ENCODE measurements at regions not wholly inside any gene's neighbourhood (a gene's known extent, or its start where the extent isn't known, plus 50 kb on each side); places are given as distances from the start of the nearest gene placed in this dataset.

- Mint-ChIP-seq H3K9me3 (ENCODE audit: unreplicated experiment) (peaks cover 12% of the 10 kb centered on the region), H3K4me3 (ENCODE audit: unreplicated experiment) (no peak overlapping the region), H3K4me1 (ENCODE audit: unreplicated experiment) (no peaks in the 10 kb centered on the region), H3K36me3 (ENCODE audit: unreplicated experiment) (no peaks in the 10 kb centered on the region), H3K27ac (ENCODE audit: unreplicated experiment) (no peak overlapping the region), H3K27me3 (ENCODE audit: unreplicated experiment) (no peaks in the 10 kb centered on the region)
- DNase-seq (ENCODE audit: extremely low spot score, unreplicated experiment) = no peak
- TF ChIP-seq, protein P1, sequence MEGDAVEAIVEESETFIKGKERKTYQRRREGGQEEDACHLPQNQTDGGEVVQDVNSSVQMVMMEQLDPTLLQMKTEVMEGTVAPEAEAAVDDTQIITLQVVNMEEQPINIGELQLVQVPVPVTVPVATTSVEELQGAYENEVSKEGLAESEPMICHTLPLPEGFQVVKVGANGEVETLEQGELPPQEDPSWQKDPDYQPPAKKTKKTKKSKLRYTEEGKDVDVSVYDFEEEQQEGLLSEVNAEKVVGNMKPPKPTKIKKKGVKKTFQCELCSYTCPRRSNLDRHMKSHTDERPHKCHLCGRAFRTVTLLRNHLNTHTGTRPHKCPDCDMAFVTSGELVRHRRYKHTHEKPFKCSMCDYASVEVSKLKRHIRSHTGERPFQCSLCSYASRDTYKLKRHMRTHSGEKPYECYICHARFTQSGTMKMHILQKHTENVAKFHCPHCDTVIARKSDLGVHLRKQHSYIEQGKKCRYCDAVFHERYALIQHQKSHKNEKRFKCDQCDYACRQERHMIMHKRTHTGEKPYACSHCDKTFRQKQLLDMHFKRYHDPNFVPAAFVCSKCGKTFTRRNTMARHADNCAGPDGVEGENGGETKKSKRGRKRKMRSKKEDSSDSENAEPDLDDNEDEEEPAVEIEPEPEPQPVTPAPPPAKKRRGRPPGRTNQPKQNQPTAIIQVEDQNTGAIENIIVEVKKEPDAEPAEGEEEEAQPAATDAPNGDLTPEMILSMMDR (IDR thresholded peaks at IDR 0.05) = no peak
Observed at GRCh38 chr2:17259613-17260012, 258.6 kb downstream of the RAD51AP2 start.

- H3K9me3 Mint-ChIP-seq (ENCODE audit: unreplicated experiment) = peaks cover 17% of the 10 kb centered on the region
- no peaks in the 10 kb centered on the region for H3K4me1 Mint-ChIP-seq (ENCODE audit: unreplicated experiment)
- TF ChIP-seq, protein P1 (IDR thresholded peaks at IDR 0.05) = no peak
- no peaks in the 10 kb centered on the region for H3K36me3 Mint-ChIP-seq (ENCODE audit: unreplicated experiment)
- H3K27me3 Mint-ChIP-seq (ENCODE audit: unreplicated experiment) = no peaks in the 10 kb centered on the region
- no peak overlapping the region for H3K27ac Mint-ChIP-seq (ENCODE audit: unreplicated experiment)
- H3K4me3 Mint-ChIP-seq (ENCODE audit: unreplicated experiment) = no peak overlapping the region
- no peak for DNase-seq (ENCODE audit: extremely low spot score, unreplicated experiment)
Observed at GRCh38 chr2:17258861-17259260, 259.4 kb downstream of the RAD51AP2 start.

GRCh38 chr2:17257189-17257909 lies 260.9 kb downstream of the RAD51AP2 start:
- TF ChIP-seq, protein P1 (IDR thresholded peaks at IDR 0.05) = no peak

DNA sequence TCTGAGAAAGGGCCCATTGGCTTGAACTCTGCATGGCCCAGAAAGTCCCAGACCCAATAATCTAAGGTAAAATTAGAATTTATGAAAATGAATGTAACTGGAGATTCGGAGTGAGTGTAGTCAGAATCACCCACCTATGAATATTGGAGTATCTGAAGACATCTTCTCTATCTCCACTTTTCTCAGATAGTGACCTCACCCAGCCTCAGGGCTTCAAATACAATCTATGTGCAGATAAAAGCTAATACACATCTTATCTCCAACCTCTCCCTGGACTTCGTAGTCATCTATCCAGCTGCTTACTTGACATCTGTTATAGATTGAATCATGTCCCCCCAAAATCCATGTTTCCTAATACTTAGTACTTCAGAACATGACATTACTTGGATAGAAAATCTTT lies 263.2 kb downstream of the RAD51AP2 start:
- Mint-ChIP-seq H3K27me3 (ENCODE audit: unreplicated experiment) (no peaks in the 10 kb centered on the region), H3K4me1 (ENCODE audit: unreplicated experiment) (no peaks in the 10 kb centered on the region), H3K4me3 (ENCODE audit: unreplicated experiment) (no peak overlapping the region), H3K9me3 (ENCODE audit: unreplicated experiment) (peaks cover 17% of the 10 kb centered on the region), H3K36me3 (ENCODE audit: unreplicated experiment) (no peaks in the 10 kb centered on the region), H3K27ac (ENCODE audit: unreplicated experiment) (no peak overlapping the region)
- TF ChIP-seq, protein P1 (IDR thresholded peaks at IDR 0.05) = no peak
- no peak for DNase-seq (ENCODE audit: extremely low spot score, unreplicated experiment)

More at GRCh38 chr2:17257189-17257909, 260.9 kb downstream of the RAD51AP2 start:
- DNase-seq (ENCODE audit: extremely low spot score, unreplicated experiment) = no peak
- Mint-ChIP-seq H3K27me3 (ENCODE audit: unreplicated experiment) (no peaks in the 10 kb centered on the region), H3K4me3 (ENCODE audit: unreplicated experiment) (no peak overlapping the region), H3K27ac (ENCODE audit: unreplicated experiment) (no peak overlapping the region), H3K4me1 (ENCODE audit: unreplicated experiment) (no peaks in the 10 kb centered on the region), H3K9me3 (ENCODE audit: unreplicated experiment) (peaks cover 17% of the 10 kb centered on the region), H3K36me3 (ENCODE audit: unreplicated experiment) (no peaks in the 10 kb centered on the region)

DNA sequence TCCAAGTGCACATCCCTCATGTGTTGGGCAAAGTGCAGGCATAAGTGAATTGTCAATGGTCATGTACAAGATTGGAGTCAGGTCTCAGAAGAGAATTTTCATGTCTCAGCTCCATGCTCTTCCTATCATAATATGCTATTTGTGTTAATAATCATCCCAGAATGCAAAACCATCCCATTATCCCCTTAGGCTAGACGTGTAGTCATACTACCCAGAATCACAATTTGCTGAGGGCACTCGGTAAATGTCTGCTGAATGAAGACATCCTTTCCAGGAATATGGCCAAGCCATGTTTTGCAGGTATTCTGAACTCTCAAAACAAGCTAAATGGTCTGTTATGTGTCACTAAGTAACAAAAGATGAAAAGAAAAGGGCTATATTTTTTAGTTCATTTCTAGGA lies 263.8 kb downstream of the RAD51AP2 start:
- Mint-ChIP-seq H3K36me3 (ENCODE audit: unreplicated experiment) (no peaks in the 10 kb centered on the region), H3K27ac (ENCODE audit: unreplicated experiment) (no peak overlapping the region), H3K4me3 (ENCODE audit: unreplicated experiment) (no peak overlapping the region), H3K27me3 (ENCODE audit: unreplicated experiment) (no peaks in the 10 kb centered on the region), H3K9me3 (ENCODE audit: unreplicated experiment) (peaks cover 17% of the 10 kb centered on the region), H3K4me1 (ENCODE audit: unreplicated experiment) (no peaks in the 10 kb centered on the region)
- no peak for DNase-seq (ENCODE audit: extremely low spot score, unreplicated experiment)
- TF ChIP-seq, protein P1 (IDR thresholded peaks at IDR 0.05) = no peak

All from osteocyte (in vitro differentiated cells).